Epithelial cell of prostate (primary cell): ENCODE measurements at regions not wholly inside any gene's neighbourhood (a gene's known extent, or its start where the extent isn't known, plus 50 kb on each side); places are given as distances from the start of the nearest gene placed in this dataset.
A peak's percentile ranks its signal among the peaks of the same experiment; 100 is the strongest.

Experiments used
- DNase-seq: peaks from one replicate; pipeline ENCODE4 v3.0.0-alpha.2; 2011; ENCODE audit warnings: low read depth, low spot score
- H3K27ac ChIP-seq: fragments of 450-650 bp; 2 replicates; pipeline ENCODE4 v1.5.1; 2017; ENCODE audit warnings: mild to moderate bottlenecking

DNA sequence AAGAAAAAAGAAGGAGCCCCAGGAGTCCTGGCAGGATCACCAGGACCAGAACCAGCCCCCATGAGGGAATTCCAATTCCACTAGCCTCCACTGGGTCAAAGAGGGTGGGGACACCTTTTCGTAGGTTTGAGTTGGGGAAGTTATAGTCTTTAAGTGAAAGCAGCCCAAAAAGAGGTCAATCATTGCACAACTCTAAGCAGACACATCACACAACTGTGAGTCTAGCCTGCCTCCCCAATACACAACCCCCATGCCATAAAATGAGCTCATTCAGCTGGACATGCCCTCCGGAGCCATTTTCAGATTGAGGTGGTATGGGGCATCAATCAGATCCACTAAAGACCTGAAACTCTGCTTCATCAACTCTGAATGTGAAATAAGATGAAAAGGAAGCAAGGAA, 179.9 kb downstream of the NPHP4 start:
- DNase-seq = no peak
- no peak overlapping the region for H3K27ac ChIP-seq

DNA sequence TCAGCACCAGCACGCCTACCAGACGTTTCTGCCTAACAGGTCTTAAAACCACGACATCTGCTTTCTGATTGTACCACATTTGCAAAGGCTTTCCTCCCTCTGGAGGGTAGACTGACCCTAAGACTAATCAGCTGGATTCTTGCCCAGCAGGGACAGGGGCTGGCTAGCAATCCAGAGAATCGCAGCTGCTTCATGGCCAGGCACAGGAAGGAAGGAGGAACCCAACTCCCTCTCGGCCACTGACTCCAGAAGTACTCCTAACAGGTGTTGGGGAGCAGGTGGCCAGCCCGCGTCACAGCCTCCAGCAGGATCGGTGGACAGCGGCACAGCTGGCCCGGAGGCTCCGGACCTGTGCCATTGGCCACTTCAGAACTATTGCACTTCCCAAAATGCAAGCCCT, 180.8 kb downstream of the NPHP4 start:
- DNase-seq = no peak
- no peak overlapping the region for H3K27ac ChIP-seq

DNA sequence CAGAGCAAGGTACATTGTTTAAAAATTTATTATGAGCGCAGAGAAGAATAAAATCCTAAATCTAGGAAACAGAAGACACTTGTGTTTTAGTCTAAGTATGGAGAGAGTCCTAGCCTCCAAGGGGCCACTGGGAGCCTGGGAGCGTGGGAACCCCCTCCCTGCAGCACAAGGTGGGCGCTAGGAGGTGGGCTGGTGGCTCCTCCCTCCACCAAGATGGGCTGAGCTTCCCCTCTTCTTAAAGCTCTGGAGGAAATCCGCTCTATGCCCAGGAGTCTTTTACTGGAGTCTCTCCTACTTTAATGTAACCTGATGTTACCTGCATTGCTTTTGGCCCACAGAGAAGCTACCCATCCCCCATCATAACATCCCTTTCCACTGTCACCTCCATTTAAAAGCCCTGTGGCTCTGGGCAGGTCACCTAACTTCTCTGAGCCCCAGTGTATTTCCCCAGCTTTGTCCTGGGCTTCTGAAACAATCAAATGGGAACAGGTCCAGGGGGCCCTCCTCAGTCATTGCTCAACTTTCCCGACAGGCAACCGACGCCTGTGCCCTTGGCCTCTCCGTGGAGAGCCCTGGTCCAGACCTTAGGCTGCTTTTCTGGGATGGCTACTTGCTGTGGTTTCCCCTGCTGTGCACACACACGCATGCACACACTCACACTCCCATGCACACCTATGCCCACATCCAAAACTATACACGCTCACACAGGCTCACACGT, 181.5 kb downstream of the NPHP4 start:
- no peak for DNase-seq
- H3K27ac ChIP-seq = no peak overlapping the region

DNA sequence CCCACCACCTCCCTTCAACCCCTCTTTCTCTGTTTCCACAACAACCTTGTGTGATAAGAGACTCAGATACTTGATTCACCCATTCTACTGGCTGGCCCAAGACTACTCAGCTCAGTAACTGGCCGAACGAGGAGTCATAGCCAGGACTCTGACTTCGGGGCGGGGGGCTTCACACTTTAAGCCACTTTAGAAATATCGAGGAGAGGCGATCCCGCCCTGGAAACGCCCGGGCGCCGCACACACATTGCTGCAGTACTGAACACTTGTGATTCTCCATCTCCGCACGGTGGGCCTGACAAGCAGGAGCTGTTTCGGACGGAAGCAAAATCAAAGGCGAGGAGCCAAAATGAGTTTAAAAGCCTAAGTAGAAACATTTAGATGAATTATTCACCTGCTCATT, 182.1 kb downstream of the NPHP4 start:
- no peak overlapping the region for H3K27ac ChIP-seq
- DNase-seq = no peak

DNA sequence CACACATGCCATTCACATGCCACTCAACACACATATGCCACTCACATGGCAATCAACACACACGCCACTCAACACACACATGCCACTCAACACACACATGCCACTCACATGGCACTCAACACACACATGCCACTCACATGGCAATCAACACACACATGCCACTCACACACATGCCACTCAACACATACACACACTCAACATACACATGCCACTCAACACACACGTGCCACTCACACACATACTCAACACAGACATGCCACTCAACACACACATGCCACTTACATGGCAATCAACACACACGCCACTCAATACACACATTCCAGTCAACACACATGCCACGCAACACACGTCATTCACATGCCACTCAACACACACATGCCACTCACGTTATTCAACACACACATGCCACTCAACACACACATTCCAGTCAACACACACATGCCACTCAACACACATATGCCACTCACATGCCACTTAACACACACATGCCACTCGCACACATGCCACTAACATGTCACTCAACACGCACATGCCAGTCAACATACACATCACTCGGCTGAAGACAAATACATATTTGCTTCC, 182.9 kb downstream of the NPHP4 start:
- no peak overlapping the region for H3K27ac ChIP-seq
- no peak for DNase-seq

- no peak for DNase-seq
- no peak overlapping the region for H3K27ac ChIP-seq
Measured at GRCh38 chr1:5803851-5804250, 188.4 kb downstream of the NPHP4 start.

- no peak overlapping the region for H3K27ac ChIP-seq
- no peak for DNase-seq
Measured at GRCh38 chr1:5802606-5803005, 189.6 kb downstream of the NPHP4 start.

DNA sequence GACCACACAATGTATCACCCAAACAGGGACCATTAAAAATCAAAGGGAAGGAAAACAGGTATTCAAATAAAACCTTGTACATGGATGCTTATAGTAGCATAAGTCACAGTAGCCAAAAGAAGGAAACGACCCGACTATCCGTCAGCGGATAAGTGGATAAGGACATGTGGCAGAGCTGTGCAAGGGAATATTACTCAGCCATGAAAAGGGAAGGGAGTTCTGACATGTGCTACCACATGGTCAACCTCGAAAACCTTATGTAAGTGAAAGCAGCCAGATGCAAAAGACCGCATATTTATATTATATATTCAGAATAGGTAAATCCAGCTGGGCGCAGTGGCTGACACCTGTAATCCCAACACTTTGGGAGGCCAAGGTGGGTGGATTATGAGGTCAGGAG, 193.3 kb downstream of the NPHP4 start:
- no peak for DNase-seq
- no peak overlapping the region for H3K27ac ChIP-seq

DNA sequence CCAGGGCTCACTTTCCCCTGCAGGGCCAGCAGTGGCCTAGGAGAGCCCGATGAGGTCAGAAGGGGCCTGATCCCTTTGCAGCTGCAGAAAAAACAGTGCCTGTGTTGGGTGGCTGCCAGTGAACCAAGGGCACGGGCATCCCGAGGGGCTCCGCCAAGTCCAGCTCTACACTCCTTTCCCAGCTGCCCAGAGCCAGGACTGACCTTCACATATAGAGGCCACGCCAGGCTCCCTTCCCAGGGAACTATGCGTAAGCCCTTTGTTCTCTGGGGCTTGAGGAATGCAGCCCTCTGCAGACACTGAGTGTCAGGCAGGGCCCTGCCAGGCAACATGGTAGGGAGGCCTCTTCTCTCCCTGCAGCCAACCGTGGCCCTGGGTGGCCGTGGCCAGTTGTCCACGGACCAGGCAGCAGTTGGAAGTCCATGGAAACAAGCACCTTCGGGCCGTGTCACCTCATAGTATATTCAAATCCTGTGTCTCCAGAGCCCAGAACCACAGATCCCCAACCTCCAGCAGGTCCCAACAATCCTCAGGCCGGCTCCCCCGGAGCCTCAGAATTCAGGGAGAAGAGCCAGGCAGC, 194.0 kb downstream of the NPHP4 start:
- DNase-seq = no peak
- H3K27ac ChIP-seq = no peak overlapping the region

DNA sequence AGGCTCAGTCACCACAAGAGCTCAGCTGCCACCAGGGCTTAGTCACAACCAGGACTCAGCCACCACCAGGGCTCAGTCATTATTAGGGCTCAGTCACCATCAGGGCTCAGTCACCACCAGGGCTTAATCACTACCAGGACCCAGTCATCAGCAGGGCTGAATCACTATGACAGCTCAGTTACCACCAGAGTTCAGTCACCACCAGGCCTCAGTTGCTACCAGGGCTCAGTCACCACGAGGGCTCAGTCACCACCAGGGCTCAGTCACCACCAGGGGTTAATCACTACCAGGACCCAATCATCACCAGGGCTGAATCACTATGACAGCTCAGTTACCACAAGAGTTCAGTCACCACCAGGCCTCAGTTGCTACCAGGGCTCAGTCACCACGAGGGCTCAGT, 196.2 kb downstream of the NPHP4 start:
- no peak overlapping the region for H3K27ac ChIP-seq
- no peak for DNase-seq

DNA sequence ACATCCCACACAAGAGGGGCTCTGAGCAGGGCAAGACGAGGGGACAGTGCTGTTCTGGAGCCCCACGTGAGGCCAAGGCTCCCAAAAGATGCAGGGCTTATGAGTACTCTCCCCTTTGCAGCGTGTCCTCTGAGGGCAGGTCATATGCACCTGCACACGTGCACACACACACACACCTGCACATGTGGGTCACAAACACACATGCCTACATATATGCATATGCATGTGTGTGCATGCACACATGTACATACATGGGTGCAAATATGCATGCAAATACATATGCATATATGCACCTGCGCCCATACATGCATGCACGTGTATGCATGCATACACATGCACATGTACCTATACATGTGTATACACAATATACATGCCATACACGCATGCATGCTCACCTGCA, 197.9 kb downstream of the NPHP4 start:
- no peak overlapping the region for H3K27ac ChIP-seq
- no peak for DNase-seq

- H3K27ac ChIP-seq = no peak overlapping the region
- no peak for DNase-seq
Measured at GRCh38 chr1:5793516-5793915, 198.7 kb downstream of the NPHP4 start.

- no peak for DNase-seq
- H3K27ac ChIP-seq = no peak overlapping the region
Measured at GRCh38 chr1:5781079-5781478, 211.1 kb downstream of the NPHP4 start.

- no peak for DNase-seq
- H3K27ac ChIP-seq = no peak overlapping the region
Measured at GRCh38 chr1:5780324-5780716, 211.9 kb downstream of the NPHP4 start.

DNA sequence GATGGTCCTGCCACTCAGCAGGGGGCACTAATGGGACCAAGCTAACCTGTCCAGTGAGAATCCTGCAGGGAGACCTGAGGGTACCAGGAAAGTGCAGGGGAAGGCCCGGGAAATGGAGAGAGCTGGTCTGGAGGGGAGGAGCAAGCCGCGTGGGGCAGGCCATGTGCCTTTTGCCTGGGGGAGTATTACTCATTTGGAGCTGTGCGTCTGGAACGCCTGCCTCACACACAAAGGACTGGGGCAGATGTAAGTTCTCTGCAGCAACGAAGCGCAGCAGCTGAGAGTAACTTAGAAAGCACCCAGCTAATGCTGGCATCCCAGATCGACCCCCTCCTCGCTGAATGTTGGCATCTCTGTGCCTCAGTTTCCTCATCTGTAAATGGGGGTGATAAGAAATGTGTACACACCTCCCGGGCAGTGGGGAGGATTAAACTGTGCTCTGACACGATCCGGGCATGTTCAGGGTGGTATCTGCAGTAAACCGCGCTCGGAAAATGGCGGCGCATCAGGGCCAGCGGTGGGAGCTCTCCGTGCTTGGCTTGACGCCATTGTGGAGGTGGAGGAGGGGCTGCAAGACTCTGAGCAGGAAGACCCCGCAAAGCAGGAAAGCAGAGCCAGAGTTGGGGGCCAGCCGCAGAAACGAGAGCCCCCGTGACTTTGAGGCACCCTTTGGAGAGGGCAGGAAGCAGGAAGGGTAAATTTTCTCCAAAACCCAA, 212.5 kb downstream of the NPHP4 start:
- peak; percentile 3 for DNase-seq
- no peak overlapping the region for H3K27ac ChIP-seq

- no peak for DNase-seq
- no peak overlapping the region for H3K27ac ChIP-seq
Measured at GRCh38 chr1:5776035-5776550, 216.1 kb downstream of the NPHP4 start.

GRCh38 chr1:5774019-5774418, 218.2 kb downstream of the NPHP4 start:
- DNase-seq = no peak
- no peak overlapping the region for H3K27ac ChIP-seq

GRCh38 chr1:5771788-5772187, 220.4 kb downstream of the NPHP4 start:
- H3K27ac ChIP-seq = no peak overlapping the region
- no peak for DNase-seq

GRCh38 chr1:5770981-5771765, 221.1 kb downstream of the NPHP4 start:
- no peak overlapping the region for H3K27ac ChIP-seq

GRCh38 chr1:5769760-5770159, 222.5 kb downstream of the NPHP4 start:
- no peak overlapping the region for H3K27ac ChIP-seq
- DNase-seq = no peak

More at GRCh38 chr1:5770981-5771765, 221.1 kb downstream of the NPHP4 start:
- no peak for DNase-seq
